Esophagus muscularis mucosa (tissue), 3 donors: ENCODE measurements at regions not wholly inside any gene's neighbourhood (a gene's known extent, or its start where the extent isn't known, plus 50 kb on each side); places are given as distances from the start of the nearest gene placed in this dataset.

Source experiments
- EP300 ChIP-seq: sonication (generic); formaldehyde crosslinking; IDR thresholded peaks from one replicate; pipeline ENCODE4 v1.6.1; 2017; ENCODE audit warnings: antibody characterized with exemption
- TF ChIP-seq, protein P1 (sequence below), 3 experiments: fragments of 200-600 bp in 2 of 3; fragments of 450-650 bp in 1 of 3; sonication (generic) in 2 of 3; IDR thresholded peaks; one replicate each; pipeline ENCODE4 v1.5.1; 2017 to 2019; ENCODE audit warnings: antibody characterized with exemption in 3 of 3, mild to moderate bottlenecking in 2 of 3, moderate library complexity in 1 of 3

DNA sequence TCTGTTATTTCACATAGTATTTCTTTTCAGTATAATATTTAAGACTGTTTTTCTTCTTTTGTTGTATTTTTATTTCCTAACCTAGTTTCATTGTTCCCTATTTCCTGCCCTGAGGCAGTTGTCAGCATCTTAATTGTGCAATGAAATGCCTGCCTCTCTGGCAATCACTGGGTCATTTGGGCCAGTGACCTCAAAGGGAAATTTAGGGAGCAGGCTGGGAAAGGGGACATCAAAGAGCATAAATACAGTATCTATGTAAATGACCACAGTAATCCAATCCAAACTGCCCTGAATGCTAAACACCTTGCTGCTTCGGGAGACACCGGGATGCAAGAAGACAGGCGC is 147.8 kb downstream of the TLR5 start:
- TF ChIP-seq, protein P1, sequence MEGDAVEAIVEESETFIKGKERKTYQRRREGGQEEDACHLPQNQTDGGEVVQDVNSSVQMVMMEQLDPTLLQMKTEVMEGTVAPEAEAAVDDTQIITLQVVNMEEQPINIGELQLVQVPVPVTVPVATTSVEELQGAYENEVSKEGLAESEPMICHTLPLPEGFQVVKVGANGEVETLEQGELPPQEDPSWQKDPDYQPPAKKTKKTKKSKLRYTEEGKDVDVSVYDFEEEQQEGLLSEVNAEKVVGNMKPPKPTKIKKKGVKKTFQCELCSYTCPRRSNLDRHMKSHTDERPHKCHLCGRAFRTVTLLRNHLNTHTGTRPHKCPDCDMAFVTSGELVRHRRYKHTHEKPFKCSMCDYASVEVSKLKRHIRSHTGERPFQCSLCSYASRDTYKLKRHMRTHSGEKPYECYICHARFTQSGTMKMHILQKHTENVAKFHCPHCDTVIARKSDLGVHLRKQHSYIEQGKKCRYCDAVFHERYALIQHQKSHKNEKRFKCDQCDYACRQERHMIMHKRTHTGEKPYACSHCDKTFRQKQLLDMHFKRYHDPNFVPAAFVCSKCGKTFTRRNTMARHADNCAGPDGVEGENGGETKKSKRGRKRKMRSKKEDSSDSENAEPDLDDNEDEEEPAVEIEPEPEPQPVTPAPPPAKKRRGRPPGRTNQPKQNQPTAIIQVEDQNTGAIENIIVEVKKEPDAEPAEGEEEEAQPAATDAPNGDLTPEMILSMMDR (IDR thresholded peaks at IDR 0.05) = no peak
- TF ChIP-seq EP300 = no peak
